Natural killer cell (primary cell): ENCODE measurements at regions not wholly inside any gene's neighbourhood (a gene's known extent, or its start where the extent isn't known, plus 50 kb on each side); places are given as distances from the start of the nearest gene placed in this dataset.

ENCODE experiments used
- ATAC-seq, 3 donors: fragments of 150-1000 bp in 2 of 3; fragments of 200-7000 bp in 1 of 3; cut with Tn5 transposase; 1 replicate in 1 of 3; 2 replicates in 2 of 3; pipeline ENCODE4 v1.10.0; 2021; ENCODE audit warnings: mild to moderate bottlenecking in 2 of 3, moderate library complexity in 2 of 3
- DNase-seq, 2 donors: peaks; one replicate each; pipeline versions ENCODE4 v3.0.0 to v3.0.0-alpha.2; 2013 to 2021; ENCODE audit warnings: mixed read lengths in 1 of 2
- H3K27ac ChIP-seq: one replicate; pipeline ENCODE4 v1.5.1; 2013; ENCODE audit warnings: mild to moderate bottlenecking, low read length
- H3K27me3 ChIP-seq: one replicate; pipeline ENCODE4 v1.6.1; 2013; ENCODE audit warnings: low read length; ENCODE audit not compliant: control insufficient read depth, insufficient read depth
- H3K36me3 ChIP-seq: one replicate; pipeline ENCODE4 v1.6.1; 2013; ENCODE audit warnings: low read length; ENCODE audit not compliant: control insufficient read depth, insufficient read depth
- H3K4me1 ChIP-seq: one replicate; pipeline ENCODE4 v1.6.1; 2013; ENCODE audit warnings: low read length; ENCODE audit not compliant: control insufficient read depth, insufficient read depth
- H3K4me3 ChIP-seq: one replicate; pipeline ENCODE4 v1.5.1; 2013; ENCODE audit warnings: low read length
- H3K9me3 ChIP-seq: one replicate; pipeline ENCODE4 v1.6.1; 2013; ENCODE audit warnings: low read length; ENCODE audit not compliant: control insufficient read depth, insufficient read depth
- H3K27ac Mint-ChIP-seq, 2 donors: one replicate each; pipeline ENCODE4 v1.8.0; 2022; ENCODE audit warnings: mild to moderate bottlenecking in 2 of 2, mixed read lengths in 2 of 2, moderate library complexity in 1 of 2
- H3K27me3 Mint-ChIP-seq, 2 donors: one replicate each; pipeline ENCODE4 v1.8.0; 2022; ENCODE audit warnings: low read depth in 2 of 2, mixed read lengths in 2 of 2
- H3K36me3 Mint-ChIP-seq: one replicate; pipeline ENCODE4 v1.8.0; 2022; ENCODE audit warnings: mixed read lengths
- H3K4me1 Mint-ChIP-seq, 2 donors: one replicate each; pipeline ENCODE4 v1.8.0; 2022; ENCODE audit warnings: mixed read lengths in 2 of 2
- H3K4me3 Mint-ChIP-seq: one replicate; pipeline ENCODE4 v1.8.0; 2022; ENCODE audit warnings: mild to moderate bottlenecking, moderate library complexity, mixed read lengths
- H3K9me3 Mint-ChIP-seq, 2 donors: one replicate each; pipeline ENCODE4 v1.8.0; 2022; ENCODE audit warnings: mixed read lengths in 2 of 2
- WGBS: methylation state at CpG from one replicate; pipeline ENCODE4 v1.1.7; 2013; ENCODE audit warnings: missing lambda C conversion rate; ENCODE audit not compliant: insufficient coverage; 5-methylcytosine and 5-hydroxymethylcytosine counted together
- intact Hi-C: fragments of 100-400 bp; cut with micrococcal nuclease; formaldehyde crosslinking; loops from one replicate; pipeline ENCODE4 v1.14.2; 2022
- TF ChIP-seq, protein P1 (sequence below): fragments of 200-600 bp; IDR thresholded peaks from one replicate; pipeline ENCODE4 v1.8.0; 2022; ENCODE audit warnings: antibody characterized with exemption

DNA sequence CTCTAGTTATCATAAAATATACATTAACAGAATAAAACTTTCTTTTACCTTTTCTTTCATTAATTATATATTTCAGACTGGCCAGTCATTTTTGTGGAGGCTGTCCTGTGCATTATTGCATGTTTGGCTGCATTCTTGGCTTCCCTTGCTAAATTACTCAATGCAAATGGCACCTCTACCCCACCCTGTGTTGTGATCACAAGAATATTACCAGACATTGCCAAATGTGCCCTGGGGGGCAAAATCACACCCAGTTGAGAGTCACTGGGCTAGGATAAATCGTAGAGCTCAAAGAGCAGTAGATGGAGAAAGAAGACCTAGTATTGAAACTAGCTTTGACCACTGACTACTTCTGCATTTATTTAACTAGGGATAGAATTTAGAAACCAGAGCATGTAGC is 1257.8 kb upstream of the TENM4 start:
- intact Hi-C loops, result no loop called here
- TF ChIP-seq, protein P1, sequence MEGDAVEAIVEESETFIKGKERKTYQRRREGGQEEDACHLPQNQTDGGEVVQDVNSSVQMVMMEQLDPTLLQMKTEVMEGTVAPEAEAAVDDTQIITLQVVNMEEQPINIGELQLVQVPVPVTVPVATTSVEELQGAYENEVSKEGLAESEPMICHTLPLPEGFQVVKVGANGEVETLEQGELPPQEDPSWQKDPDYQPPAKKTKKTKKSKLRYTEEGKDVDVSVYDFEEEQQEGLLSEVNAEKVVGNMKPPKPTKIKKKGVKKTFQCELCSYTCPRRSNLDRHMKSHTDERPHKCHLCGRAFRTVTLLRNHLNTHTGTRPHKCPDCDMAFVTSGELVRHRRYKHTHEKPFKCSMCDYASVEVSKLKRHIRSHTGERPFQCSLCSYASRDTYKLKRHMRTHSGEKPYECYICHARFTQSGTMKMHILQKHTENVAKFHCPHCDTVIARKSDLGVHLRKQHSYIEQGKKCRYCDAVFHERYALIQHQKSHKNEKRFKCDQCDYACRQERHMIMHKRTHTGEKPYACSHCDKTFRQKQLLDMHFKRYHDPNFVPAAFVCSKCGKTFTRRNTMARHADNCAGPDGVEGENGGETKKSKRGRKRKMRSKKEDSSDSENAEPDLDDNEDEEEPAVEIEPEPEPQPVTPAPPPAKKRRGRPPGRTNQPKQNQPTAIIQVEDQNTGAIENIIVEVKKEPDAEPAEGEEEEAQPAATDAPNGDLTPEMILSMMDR, result no peak
- 79% methylated on average over 1 of the region's 1 CpG for WGBS
- Mint-ChIP-seq H3K4me3 (no peak overlapping the region), H3K4me1 (no peaks in the 10 kb centered on the region), H3K9me3 (peaks cover 10 to 17% of the 10 kb centered on the region in 2 donors), H3K27me3 (no peaks in the 10 kb centered on the region), H3K27ac (no peak overlapping the region), H3K36me3 (no peaks in the 10 kb centered on the region)
- no peaks in the 10 kb centered on the region for H3K27me3 ChIP-seq
- no peak overlapping the region for H3K4me3 ChIP-seq
- H3K9me3 ChIP-seq, result peaks cover 3% of the 10 kb centered on the region
- no peak overlapping the region for H3K27ac ChIP-seq
- H3K4me1 ChIP-seq, result no peaks in the 10 kb centered on the region
- no peaks in the 10 kb centered on the region for H3K36me3 ChIP-seq
- no peak for DNase-seq
- no peak for ATAC-seq

DNA sequence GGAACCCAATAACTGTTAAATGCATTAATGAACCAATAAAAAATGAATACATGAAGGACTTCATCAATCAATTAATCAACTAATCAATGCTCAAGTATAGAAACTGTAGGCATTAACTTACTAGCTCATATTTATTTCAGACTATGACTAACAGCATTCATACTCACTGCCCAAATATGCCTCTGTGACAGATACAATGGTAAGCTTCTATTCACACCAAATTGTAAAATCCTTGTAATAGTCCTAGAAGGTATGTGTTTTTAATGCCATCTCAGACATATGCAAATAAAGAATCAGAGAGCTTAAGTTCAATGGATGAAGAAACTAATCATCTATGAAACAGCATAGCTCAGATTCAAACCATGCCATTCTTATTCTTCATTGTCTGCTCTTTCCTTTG is 1253.6 kb upstream of the TENM4 start:
- no peak for DNase-seq
- H3K4me1 Mint-ChIP-seq, result no peaks in the 10 kb centered on the region

GRCh38 chr11:80687941-80688340 is 1247.1 kb upstream of the TENM4 start:
- no CpG with 5 or more reads among the region's 2 CpGs for WGBS
- H3K4me3 ChIP-seq, result no peak overlapping the region
- DNase-seq, result no peak
- H3K9me3 Mint-ChIP-seq, result peaks cover 10 to 12% of the 10 kb centered on the region in 2 donors
- ATAC-seq, result no peak
- H3K27me3 Mint-ChIP-seq, result no peaks in the 10 kb centered on the region
- intact Hi-C loops, result no loop called here
- H3K27ac Mint-ChIP-seq, result no peak overlapping the region
- H3K4me1 Mint-ChIP-seq, result no peaks in the 10 kb centered on the region
- no peaks in the 10 kb centered on the region for H3K36me3 ChIP-seq
- H3K36me3 Mint-ChIP-seq, result no peaks in the 10 kb centered on the region
- H3K4me3 Mint-ChIP-seq, result no peak overlapping the region
- H3K27me3 ChIP-seq, result no peaks in the 10 kb centered on the region
- no peaks in the 10 kb centered on the region for H3K4me1 ChIP-seq
- no peaks in the 10 kb centered on the region for H3K9me3 ChIP-seq
- H3K27ac ChIP-seq, result no peak overlapping the region
- TF ChIP-seq, protein P1, result no peak

More for the DNA sequence above, 1253.6 kb upstream of the TENM4 start:
- no peaks in the 10 kb centered on the region for H3K36me3 ChIP-seq
- Mint-ChIP-seq H3K27me3 (no peaks in the 10 kb centered on the region), H3K27ac (no peak overlapping the region), H3K9me3 (peaks cover 10 to 12% of the 10 kb centered on the region in 2 donors), H3K36me3 (no peaks in the 10 kb centered on the region), H3K4me3 (no peak overlapping the region)
- ATAC-seq, result no peak
- no peak overlapping the region for H3K4me3 ChIP-seq
- peaks cover 3% of the 10 kb centered on the region for H3K9me3 ChIP-seq
- H3K4me1 ChIP-seq, result no peaks in the 10 kb centered on the region
- intact Hi-C loops, result no loop called here
- TF ChIP-seq, protein P1, result no peak
- no peaks in the 10 kb centered on the region for H3K27me3 ChIP-seq
- no peak overlapping the region for H3K27ac ChIP-seq

GRCh38 chr11:80686889-80687288 is 1246.1 kb upstream of the TENM4 start:
- DNase-seq (no peak), ATAC-seq (no peak)
- 93% methylated on average over 4 of the region's 4 CpGs for WGBS
- Mint-ChIP-seq H3K4me1 (no peaks in the 10 kb centered on the region), H3K36me3 (no peaks in the 10 kb centered on the region), H3K27ac (no peak overlapping the region), H3K9me3 (peaks cover 15 to 18% of the 10 kb centered on the region in 2 donors), H3K27me3 (no peaks in the 10 kb centered on the region), H3K4me3 (no peak overlapping the region)
- intact Hi-C loops, result no loop called here
- Histone ChIP-seq H3K27me3 (no peaks in the 10 kb centered on the region), H3K4me1 (no peaks in the 10 kb centered on the region), H3K4me3 (no peak overlapping the region), H3K9me3 (no peaks in the 10 kb centered on the region), H3K27ac (no peak overlapping the region), H3K36me3 (no peaks in the 10 kb centered on the region)
- TF ChIP-seq, protein P1, result no peak
